GM18867 (cell line): ENCODE measurements at regions not wholly inside any gene's neighbourhood (a gene's known extent, or its start where the extent isn't known, plus 50 kb on each side); places are given as distances from the start of the nearest gene placed in this dataset.

Experiments used
- ATAC-seq: cut with Tn5 transposase; IDR thresholded peaks from one replicate; pipeline ENCODE4 v1.9.1; 2021; ENCODE audit warnings: mild to moderate bottlenecking, moderate library complexity; ENCODE audit not compliant: unreplicated experiment

GRCh38 chr1:110766336-110766647, 91.6 kb upstream of the KCNA3 start:
- ATAC-seq, result no peak

- ATAC-seq, result no peak
Observed at GRCh38 chr1:110765640-110766335, 91.0 kb upstream of the KCNA3 start.

- no peak for ATAC-seq
Observed at GRCh38 chr1:110763149-110763548, 88.4 kb upstream of the KCNA3 start.

GRCh38 chr1:110760321-110760720, 85.6 kb upstream of the KCNA3 start:
- ATAC-seq, result no peak

- ATAC-seq, result no peak
Observed at GRCh38 chr1:110756506-110756905, 81.8 kb upstream of the KCNA3 start.

- no peak for ATAC-seq
Observed at GRCh38 chr1:110752941-110753725, 78.4 kb upstream of the KCNA3 start.

- no peak for ATAC-seq
Observed at GRCh38 chr1:110750562-110750961, 75.8 kb upstream of the KCNA3 start.

GRCh38 chr1:110749960-110750359, 75.2 kb upstream of the KCNA3 start:
- ATAC-seq, result no peak

- ATAC-seq, result no peak
Observed at GRCh38 chr1:110746644-110747259, 72.0 kb upstream of the KCNA3 start.

- ATAC-seq, result no peak
Observed at GRCh38 chr1:110743397-110743796, 68.7 kb upstream of the KCNA3 start.

GRCh38 chr1:110736900-110737605, 62.3 kb upstream of the KCNA3 start:
- ATAC-seq, result no peak

- ATAC-seq, result no peak
Observed at GRCh38 chr1:110734133-110734680, 59.5 kb upstream of the KCNA3 start.

GRCh38 chr1:110731529-110731928, 56.8 kb upstream of the KCNA3 start:
- ATAC-seq, result no peak

- no peak for ATAC-seq
Observed at GRCh38 chr1:110728388-110729001, 53.8 kb upstream of the KCNA3 start.

- peak; percentile 11 for ATAC-seq
Observed at GRCh38 chr1:110727246-110727645, 52.5 kb upstream of the KCNA3 start.

- ATAC-seq, result peak; percentile 88
Observed at GRCh38 chr1:110726755-110727154, 52.0 kb upstream of the KCNA3 start.
